OCI-LY3 (cell line): ENCODE measurements at regions not wholly inside any gene's neighbourhood (a gene's known extent, or its start where the extent isn't known, plus 50 kb on each side); places are given as distances from the start of the nearest gene placed in this dataset.

Experiments
- H2AFZ ChIP-seq: fragments of 200-600, 300-600 bp; shearing (Covaris generic); 2 replicates; pipeline ENCODE4 v1.6.0; 2014; ENCODE audit warnings: antibody characterized with exemption, low read depth, low read length
- H3K27ac ChIP-seq: fragments of 200-600, 300-600 bp; sonication (generic); 2 replicates; pipeline ENCODE4 v1.5.1; 2014; ENCODE audit warnings: mild to moderate bottlenecking, low read length, moderate library complexity, mixed read lengths
- H3K27me3 ChIP-seq: fragments of 200-600, 300-600 bp; sonication (generic); 2 replicates; pipeline ENCODE4 v1.6.1; 2014; ENCODE audit warnings: low read depth, low read length, mixed read lengths
- H3K36me3 ChIP-seq: fragments of 200-600, 300-600 bp; sonication (generic); replicated peaks from 2 replicates; pipeline ENCODE3; 2014; ENCODE audit warnings: low read depth, low read length, mixed read lengths
- H3K4me1 ChIP-seq: fragments of 300-600, 200-600 bp; sonication (generic); 2 replicates; pipeline ENCODE4 v1.6.1; 2014; ENCODE audit warnings: low read length, mixed read lengths
- H3K4me2 ChIP-seq: fragments of 200-600, 300-600 bp; sonication (generic); 2 replicates; pipeline ENCODE4 v1.6.1; 2014; ENCODE audit warnings: low read length, mixed read lengths
- H3K4me3 ChIP-seq: fragments of 300-600, 200-600 bp; sonication (generic); 2 replicates; pipeline ENCODE4 v1.5.1; 2014; ENCODE audit warnings: antibody characterized with exemption, mild to moderate bottlenecking, low read length, moderate library complexity
- H3K79me2 ChIP-seq: fragments of 300-600, 200-600 bp; shearing (Covaris generic); 2 replicates; pipeline ENCODE4 v1.6.1; 2014; ENCODE audit warnings: mild to moderate bottlenecking, low read length, mixed read lengths
- H3K9ac ChIP-seq: fragments of 300-600, 200-600 bp; shearing (Covaris generic); 2 replicates; pipeline ENCODE4 v1.6.0; 2014; ENCODE audit warnings: mild to moderate bottlenecking, low read length, moderate library complexity
- H3K9me3 ChIP-seq: fragments of 200-600, 300-600 bp; shearing (Covaris generic); 2 replicates; pipeline ENCODE4 v1.6.1; 2014; ENCODE audit warnings: low read length, mixed read lengths; ENCODE audit not compliant: insufficient read depth
- H4K20me1 ChIP-seq: fragments of 200-600, 300-600 bp; sonication (generic); 2 replicates; pipeline ENCODE4 v1.6.1; 2016; ENCODE audit warnings: low read length, mixed read lengths; ENCODE audit not compliant: insufficient read depth
- EZH2phosphoT487 ChIP-seq: fragments of 200-600 bp; shearing (Covaris generic); IDR thresholded peaks from 2 replicates; pipeline ENCODE4 v1.6.1; 2018; ENCODE audit warnings: antibody characterized with exemption, mixed run types, low read depth
- TF ChIP-seq, protein P1 (sequence below): fragments of 200-600, 300-600 bp; sonication (generic); IDR thresholded peaks from 2 replicates; pipeline ENCODE4 v1.5.1; 2014; ENCODE audit warnings: antibody characterized with exemption, low read length, low read depth

DNA sequence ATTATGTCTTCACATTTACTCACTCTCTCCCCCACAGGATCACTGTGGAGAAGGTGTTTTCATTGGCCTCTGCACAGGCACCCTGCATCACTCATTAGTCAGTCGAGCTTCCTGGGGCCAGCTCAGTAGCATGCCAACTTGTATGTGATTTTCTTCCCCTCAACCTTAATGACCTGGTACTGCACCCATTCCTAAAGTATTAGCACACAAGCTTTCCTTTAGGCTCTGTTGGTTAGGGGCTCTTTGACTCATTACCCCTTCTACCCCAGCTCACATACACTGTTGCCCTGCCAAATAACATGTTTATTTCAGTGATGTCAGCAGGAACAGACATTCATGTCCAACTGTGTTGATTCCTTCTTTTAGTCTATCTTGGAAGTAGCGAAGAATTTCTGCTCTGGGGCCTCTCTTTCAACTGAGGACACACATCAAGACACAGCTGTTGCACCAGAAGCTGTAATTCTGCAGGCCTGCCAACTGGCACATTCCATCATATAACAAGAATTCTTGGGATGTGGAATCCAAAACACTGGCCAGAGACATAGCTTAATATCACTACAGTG, 603.5 kb upstream of the ADAMTS5 start:
- no peaks in the 10 kb centered on the region for H4K20me1 ChIP-seq
- no peak overlapping the region for H3K9ac ChIP-seq
- no peaks in the 10 kb centered on the region for H3K27me3 ChIP-seq
- H3K4me1 ChIP-seq = no peaks in the 10 kb centered on the region
- TF ChIP-seq EZH2phosphoT487 = no peak
- TF ChIP-seq, protein P1, sequence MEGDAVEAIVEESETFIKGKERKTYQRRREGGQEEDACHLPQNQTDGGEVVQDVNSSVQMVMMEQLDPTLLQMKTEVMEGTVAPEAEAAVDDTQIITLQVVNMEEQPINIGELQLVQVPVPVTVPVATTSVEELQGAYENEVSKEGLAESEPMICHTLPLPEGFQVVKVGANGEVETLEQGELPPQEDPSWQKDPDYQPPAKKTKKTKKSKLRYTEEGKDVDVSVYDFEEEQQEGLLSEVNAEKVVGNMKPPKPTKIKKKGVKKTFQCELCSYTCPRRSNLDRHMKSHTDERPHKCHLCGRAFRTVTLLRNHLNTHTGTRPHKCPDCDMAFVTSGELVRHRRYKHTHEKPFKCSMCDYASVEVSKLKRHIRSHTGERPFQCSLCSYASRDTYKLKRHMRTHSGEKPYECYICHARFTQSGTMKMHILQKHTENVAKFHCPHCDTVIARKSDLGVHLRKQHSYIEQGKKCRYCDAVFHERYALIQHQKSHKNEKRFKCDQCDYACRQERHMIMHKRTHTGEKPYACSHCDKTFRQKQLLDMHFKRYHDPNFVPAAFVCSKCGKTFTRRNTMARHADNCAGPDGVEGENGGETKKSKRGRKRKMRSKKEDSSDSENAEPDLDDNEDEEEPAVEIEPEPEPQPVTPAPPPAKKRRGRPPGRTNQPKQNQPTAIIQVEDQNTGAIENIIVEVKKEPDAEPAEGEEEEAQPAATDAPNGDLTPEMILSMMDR = no peak
- no peak overlapping the region for H2AFZ ChIP-seq
- no peak overlapping the region for H3K4me3 ChIP-seq
- no peak overlapping the region for H3K4me2 ChIP-seq
- no peaks in the 10 kb centered on the region for H3K36me3 ChIP-seq
- H3K9me3 ChIP-seq = no peaks in the 10 kb centered on the region
- no peaks in the 10 kb centered on the region for H3K79me2 ChIP-seq
- H3K27ac ChIP-seq = no peak overlapping the region

DNA sequence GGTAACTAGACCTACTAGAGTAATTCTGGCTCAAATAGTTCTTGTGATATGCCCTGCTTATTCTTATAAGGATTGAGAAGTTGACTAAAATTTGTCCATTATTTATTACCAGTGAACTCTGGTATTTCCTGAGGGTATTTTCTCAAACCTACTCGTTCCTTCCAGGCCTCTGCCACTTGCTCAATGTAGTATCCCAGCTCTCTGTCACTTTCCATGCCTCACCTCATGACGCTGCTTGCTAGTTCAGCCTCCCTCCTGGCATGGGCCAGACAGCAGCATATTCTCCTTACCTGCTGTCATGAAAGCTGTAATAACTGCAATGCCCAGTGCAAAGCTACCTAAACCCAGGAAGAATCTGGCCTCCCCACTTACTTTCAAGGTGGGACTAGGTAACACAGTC, 602.9 kb upstream of the ADAMTS5 start:
- H3K4me3 ChIP-seq = no peak overlapping the region
- H2AFZ ChIP-seq = no peak overlapping the region
- H3K27me3 ChIP-seq = no peaks in the 10 kb centered on the region
- no peak overlapping the region for H3K4me2 ChIP-seq
- H4K20me1 ChIP-seq = no peaks in the 10 kb centered on the region
- no peaks in the 10 kb centered on the region for H3K36me3 ChIP-seq
- no peak overlapping the region for H3K9ac ChIP-seq
- H3K9me3 ChIP-seq = no peaks in the 10 kb centered on the region
- no peaks in the 10 kb centered on the region for H3K79me2 ChIP-seq
- TF ChIP-seq, protein P1 = no peak
- no peak for TF ChIP-seq EZH2phosphoT487
- H3K4me1 ChIP-seq = no peaks in the 10 kb centered on the region
- H3K27ac ChIP-seq = no peak overlapping the region

DNA sequence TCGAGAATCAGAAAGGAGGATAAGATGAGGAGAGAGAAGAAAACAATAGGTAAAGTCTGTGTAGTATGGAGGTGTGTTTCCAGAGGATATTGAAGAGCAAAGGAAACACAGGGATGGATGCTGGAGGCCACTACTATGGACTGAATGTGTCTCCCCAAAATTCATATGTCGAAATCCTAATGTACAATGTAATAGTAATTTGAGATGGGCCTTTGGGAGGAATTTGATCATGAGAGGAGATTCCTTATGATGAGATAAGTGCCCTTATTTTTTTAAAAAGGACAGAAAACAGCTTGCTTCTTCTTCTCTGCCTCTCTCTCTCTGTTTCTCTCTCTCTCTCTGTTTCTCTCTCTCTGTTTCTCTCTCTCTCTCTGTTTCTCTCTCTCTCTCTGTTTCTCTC, 602.2 kb upstream of the ADAMTS5 start:
- Histone ChIP-seq H3K9ac (no peak overlapping the region), H3K27ac (no peak overlapping the region), H3K36me3 (no peaks in the 10 kb centered on the region), H3K4me1 (no peaks in the 10 kb centered on the region), H4K20me1 (no peaks in the 10 kb centered on the region), H3K27me3 (no peaks in the 10 kb centered on the region), H2AFZ (no peak overlapping the region), H3K4me3 (no peak overlapping the region), H3K9me3 (no peaks in the 10 kb centered on the region), H3K4me2 (no peak overlapping the region), H3K79me2 (no peaks in the 10 kb centered on the region)
- no peak for TF ChIP-seq EZH2phosphoT487
- TF ChIP-seq, protein P1 = no peak

DNA sequence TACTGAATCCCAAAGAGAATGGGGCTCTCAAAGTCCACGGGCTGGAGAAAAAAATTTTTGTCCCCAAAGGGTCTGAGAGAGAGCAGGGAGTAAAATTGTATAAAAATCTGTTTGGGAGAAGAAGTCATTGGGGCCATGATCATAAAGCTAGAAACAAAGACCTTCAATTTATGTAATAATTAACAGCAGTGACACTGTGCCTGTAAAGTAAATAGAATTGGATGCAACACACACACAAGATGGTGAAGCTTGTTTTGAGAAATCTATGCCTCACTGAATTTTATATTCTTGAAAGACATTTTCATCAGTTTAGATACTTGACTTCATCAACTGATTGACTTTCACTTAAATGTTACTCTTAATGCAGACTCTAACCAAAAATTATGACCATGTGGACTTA, 600.5 kb upstream of the ADAMTS5 start:
- H3K4me3 ChIP-seq = no peak overlapping the region
- no peaks in the 10 kb centered on the region for H4K20me1 ChIP-seq
- no peak overlapping the region for H3K9ac ChIP-seq
- H3K27ac ChIP-seq = no peak overlapping the region
- no peaks in the 10 kb centered on the region for H3K79me2 ChIP-seq
- TF ChIP-seq, protein P1 = no peak
- no peak for TF ChIP-seq EZH2phosphoT487
- no peaks in the 10 kb centered on the region for H3K4me1 ChIP-seq
- no peak overlapping the region for H2AFZ ChIP-seq
- H3K27me3 ChIP-seq = no peaks in the 10 kb centered on the region
- no peaks in the 10 kb centered on the region for H3K36me3 ChIP-seq
- no peaks in the 10 kb centered on the region for H3K9me3 ChIP-seq
- no peak overlapping the region for H3K4me2 ChIP-seq
